Stomach smooth muscle (tissue), 2 donors: ENCODE measurements at regions not wholly inside any gene's neighbourhood (a gene's known extent, or its start where the extent isn't known, plus 50 kb on each side); places are given as distances from the start of the nearest gene placed in this dataset.
"Not testable (repeated sequence)": the region's sequence is repeated elsewhere in the genome, so short reads cannot be mapped to it uniquely, and the experiment has no call there.

ENCODE experiments used
- H3K27ac ChIP-seq: one replicate; pipeline ENCODE4 v1.7.0; 2013; ENCODE audit warnings: mild to moderate bottlenecking, low read length, inconsistent platforms
- H3K27me3 ChIP-seq, 2 donors: one replicate each; pipeline ENCODE4 v1.7.0; 2013; ENCODE audit warnings: low read length in 2 of 2; ENCODE audit not compliant: insufficient read depth in 2 of 2, control insufficient read depth in 1 of 2
- H3K36me3 ChIP-seq, 2 donors: one replicate each; pipeline ENCODE4 v1.7.0; 2013; ENCODE audit warnings: low read length in 2 of 2; ENCODE audit not compliant: control insufficient read depth in 2 of 2, insufficient read depth in 2 of 2
- H3K4me1 ChIP-seq: one replicate; pipeline ENCODE4 v1.7.0; 2013; ENCODE audit warnings: low read length; ENCODE audit not compliant: control insufficient read depth, insufficient read depth
- H3K4me3 ChIP-seq, 2 donors: one replicate each; pipeline ENCODE4 v1.7.0; 2013; ENCODE audit warnings: low read length in 2 of 2
- H3K9ac ChIP-seq, 2 donors: one replicate each; pipeline ENCODE4 v1.7.0; 2013; ENCODE audit warnings: low read length in 2 of 2, mild to moderate bottlenecking in 1 of 2
- H3K9me3 ChIP-seq, 2 donors: one replicate each; pipeline ENCODE4 v1.7.0; 2013; ENCODE audit warnings: low read length in 2 of 2; ENCODE audit not compliant: control insufficient read depth in 2 of 2
- donor health status: healthy.
- donor health status: Pancreatic carcinoma.

DNA sequence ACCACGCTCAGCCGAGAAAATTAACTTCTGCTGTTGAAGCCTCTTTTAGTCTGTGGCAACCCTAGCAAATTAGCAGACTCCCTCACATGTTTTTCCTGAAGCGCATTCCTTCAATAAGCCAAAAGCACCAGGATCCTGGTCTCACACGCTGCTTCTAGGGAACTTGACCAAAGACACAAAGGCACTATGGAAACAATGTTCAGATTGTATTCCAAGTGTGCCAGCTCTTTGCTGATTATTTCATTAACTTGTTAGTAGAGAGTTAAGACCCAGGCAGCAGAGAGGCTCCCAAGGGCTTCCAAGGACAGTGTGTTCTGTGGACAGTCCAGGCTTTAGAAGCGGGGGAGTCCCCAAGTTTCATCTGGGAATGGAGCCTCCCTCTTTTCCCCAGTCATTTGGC is 94.4 kb upstream of the BASP1 start:
- Histone ChIP-seq H3K27ac (no peak overlapping the region), H3K9ac (no peak overlapping the region), H3K4me1 (no peaks in the 10 kb centered on the region), H3K4me3 (no peak overlapping the region), H3K36me3 (no peaks in the 10 kb centered on the region), H3K27me3 (no peaks in the 10 kb centered on the region), H3K9me3 (no peaks in the 10 kb centered on the region)

DNA sequence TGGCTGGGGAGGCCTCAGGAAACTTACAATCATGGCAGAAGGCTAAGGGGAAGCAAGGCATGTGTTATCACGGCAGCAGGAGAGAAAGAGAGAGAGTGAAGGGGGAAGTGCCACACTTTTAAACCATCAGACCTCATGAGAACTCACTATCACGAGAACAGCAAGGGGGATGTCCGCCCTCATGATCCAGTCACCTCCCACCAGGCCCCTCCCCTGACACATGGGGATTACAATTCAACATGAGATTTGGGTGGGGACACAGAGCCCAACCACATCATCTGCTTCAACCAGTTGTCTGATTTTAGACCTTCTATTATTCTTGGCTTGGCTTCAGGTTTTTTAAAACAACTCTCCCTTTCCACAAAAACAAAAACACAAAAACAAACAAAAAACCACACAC is 93.7 kb upstream of the BASP1 start:
- H3K4me1 ChIP-seq, H3K36me3 ChIP-seq, H3K27ac ChIP-seq, H3K4me3 ChIP-seq, H3K9me3 ChIP-seq, H3K27me3 ChIP-seq, H3K9ac ChIP-seq: not testable (repeated sequence)

DNA sequence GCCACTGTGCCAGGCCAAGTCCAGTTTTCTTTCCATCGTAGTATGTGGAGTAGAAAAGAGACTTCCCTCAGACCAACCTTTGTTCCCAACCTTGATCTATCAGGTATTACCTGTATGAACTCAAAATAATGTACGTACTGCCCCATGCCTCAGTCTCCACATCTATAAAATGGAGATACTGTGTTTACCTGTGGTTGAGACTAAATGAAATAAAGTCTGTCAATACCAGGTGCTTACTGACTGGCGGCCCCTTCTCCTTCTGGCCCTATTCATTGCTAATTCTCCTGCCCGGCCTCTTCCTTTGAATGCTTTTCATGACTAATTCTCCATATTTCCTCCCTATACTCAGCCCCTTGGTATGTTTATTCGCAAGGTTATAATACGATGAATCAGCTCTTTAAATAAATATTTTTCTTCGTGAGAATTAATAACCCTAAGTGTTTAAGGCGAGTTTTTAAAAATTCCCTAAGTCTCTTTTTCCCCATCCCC is 89.6 kb upstream of the BASP1 start:
- Histone ChIP-seq H3K9me3 (no peaks in the 10 kb centered on the region), H3K27me3 (no peaks in the 10 kb centered on the region), H3K4me1 (no peaks in the 10 kb centered on the region), H3K27ac (no peak overlapping the region), H3K36me3 (no peaks in the 10 kb centered on the region), H3K9ac (no peak overlapping the region), H3K4me3 (no peak overlapping the region)

DNA sequence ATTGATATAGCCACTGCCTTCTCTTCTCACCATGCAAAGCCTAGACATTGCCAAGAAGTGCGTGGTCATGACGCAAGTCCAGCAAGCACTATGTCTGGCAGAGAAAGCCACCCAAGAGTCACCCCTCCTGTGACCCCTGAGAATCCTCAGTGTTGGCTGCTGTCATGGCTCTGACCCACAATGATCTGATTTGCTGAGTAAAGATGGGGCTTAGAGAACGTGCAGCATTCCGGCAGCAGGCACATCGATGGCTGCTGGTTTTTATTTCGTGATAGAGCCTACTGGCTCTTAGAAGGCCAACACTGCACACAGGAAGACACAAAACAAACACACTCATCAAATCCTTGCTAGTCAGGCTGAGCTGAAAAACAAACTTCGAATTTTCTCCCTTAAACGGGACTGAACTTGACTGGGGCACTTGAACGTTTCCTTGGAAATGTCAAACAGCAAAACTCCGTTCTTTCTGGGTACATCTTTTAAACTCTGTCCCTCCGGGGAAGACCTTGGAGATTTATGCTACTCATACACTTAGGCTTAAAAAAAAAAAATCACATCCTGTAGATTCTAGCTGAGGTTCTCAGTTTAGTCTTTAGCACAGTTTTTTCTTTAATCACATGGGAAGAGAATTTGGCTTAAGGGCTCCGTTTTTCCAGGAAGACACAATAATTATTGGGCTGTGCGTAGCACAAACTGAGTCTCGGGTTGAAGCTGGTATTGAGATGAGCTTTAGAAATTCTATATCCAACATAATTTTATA is 88.2 kb upstream of the BASP1 start:
- Histone ChIP-seq H3K4me3 (no peak overlapping the region), H3K4me1 (no peaks in the 10 kb centered on the region), H3K9me3 (no peaks in the 10 kb centered on the region), H3K9ac (no peak overlapping the region), H3K36me3 (no peaks in the 10 kb centered on the region), H3K27me3 (no peaks in the 10 kb centered on the region), H3K27ac (no peak overlapping the region)

DNA sequence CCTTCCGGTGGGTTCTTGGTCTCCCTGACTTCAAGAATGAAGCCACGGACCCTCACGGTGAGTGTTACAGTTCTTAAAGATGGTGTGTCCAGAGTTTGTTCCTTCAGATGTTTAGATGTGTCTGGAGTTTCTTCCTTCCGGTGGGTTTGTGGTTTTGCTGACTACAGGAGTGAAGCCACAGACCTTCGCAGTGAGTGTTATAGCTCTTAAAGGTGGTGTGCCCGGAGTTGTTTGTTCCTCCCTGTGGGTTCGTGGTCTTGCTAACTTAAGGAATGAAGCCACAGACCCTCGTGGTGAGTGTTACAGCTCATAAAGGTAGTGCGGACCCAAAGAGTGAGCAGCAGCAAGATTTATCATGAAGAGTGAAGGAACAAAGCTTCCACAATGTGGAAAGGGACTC is 87.1 kb upstream of the BASP1 start:
- not testable (repeated sequence) for H3K4me3 ChIP-seq, H3K27ac ChIP-seq, H3K9ac ChIP-seq, H3K4me1 ChIP-seq, H3K9me3 ChIP-seq, H3K36me3 ChIP-seq, H3K27me3 ChIP-seq

DNA sequence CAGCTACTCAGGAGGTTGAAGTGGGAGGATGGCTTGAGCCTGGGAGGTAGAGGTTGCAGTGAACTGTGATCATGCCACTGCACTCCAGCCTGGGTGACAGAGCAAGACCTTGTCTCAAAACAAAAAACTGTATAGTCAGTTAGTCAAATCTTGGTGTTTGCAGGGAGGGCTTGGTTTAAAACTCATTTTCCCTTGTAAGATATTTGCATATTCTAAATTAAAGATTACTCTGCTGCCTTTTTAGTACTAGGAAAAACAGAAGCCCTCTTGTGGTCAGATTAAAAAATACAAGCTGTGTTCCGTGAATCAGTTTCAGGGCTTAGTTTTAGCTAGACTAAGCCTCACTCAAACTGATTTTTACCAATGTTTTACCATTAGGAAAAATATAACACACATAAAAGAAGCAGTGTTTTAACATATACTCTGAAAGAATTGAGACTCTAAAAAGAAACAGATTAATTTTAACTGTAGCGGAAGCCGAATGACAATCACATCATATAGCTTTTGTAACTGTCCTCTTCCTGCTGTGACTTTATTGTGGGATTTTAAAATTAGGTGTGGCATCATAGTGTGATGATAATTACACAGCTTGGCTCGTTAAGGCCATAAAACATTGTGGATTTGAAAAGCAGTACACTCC is 84.9 kb upstream of the BASP1 start:
- Histone ChIP-seq H3K27ac (no peak overlapping the region), H3K4me3 (no peak overlapping the region), H3K9ac (no peak overlapping the region), H3K27me3 (no peaks in the 10 kb centered on the region), H3K9me3 (no peaks in the 10 kb centered on the region), H3K4me1 (no peaks in the 10 kb centered on the region), H3K36me3 (no peaks in the 10 kb centered on the region)

DNA sequence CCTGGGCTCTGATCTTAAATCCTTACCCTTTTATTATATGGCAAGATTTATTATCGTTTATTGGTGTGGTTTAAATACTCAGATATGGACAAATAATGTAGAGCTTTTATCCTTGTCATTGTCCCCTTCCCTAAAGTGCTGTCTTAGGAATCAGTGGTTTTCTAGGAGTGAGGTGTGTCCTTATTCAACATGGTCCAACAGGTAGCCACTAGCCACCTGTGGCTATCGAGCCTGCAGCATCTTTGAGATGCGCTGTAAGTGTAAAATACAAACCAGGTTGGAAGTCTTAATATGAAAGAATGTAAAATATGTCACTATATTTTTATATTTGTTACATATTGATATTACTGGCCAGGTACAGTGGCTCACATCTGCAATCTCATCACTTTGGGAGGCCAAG is 82.4 kb upstream of the BASP1 start:
- Histone ChIP-seq H3K4me3 (no peak overlapping the region), H3K9me3 (no peaks in the 10 kb centered on the region), H3K27ac (no peak overlapping the region), H3K27me3 (no peaks in the 10 kb centered on the region), H3K9ac (no peak overlapping the region), H3K4me1 (no peaks in the 10 kb centered on the region), H3K36me3 (no peaks in the 10 kb centered on the region)

DNA sequence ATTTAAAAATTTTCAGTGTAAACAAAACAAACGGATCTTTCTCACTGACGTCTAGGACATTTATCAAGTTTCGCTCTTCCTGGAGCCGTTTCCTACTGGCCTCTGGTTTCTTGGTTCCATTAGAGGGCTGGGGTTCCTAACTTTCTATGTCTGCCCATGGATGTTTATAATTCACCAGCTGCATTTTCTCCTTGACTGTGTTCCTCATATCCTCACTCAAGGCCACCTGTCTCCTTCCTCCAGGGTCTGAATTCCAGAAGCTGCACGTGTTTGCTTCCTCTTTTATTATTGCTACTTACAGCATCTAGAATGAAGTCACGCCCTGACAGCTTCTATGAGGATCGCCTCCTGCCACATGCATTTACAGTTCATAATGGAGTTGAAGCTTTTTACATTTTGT is 74.1 kb upstream of the BASP1 start:
- Histone ChIP-seq H3K27me3 (no peaks in the 10 kb centered on the region), H3K9me3 (no peaks in the 10 kb centered on the region), H3K36me3 (no peaks in the 10 kb centered on the region), H3K27ac (no peak overlapping the region), H3K4me3 (no peak overlapping the region), H3K9ac (no peak overlapping the region), H3K4me1 (no peaks in the 10 kb centered on the region)

DNA sequence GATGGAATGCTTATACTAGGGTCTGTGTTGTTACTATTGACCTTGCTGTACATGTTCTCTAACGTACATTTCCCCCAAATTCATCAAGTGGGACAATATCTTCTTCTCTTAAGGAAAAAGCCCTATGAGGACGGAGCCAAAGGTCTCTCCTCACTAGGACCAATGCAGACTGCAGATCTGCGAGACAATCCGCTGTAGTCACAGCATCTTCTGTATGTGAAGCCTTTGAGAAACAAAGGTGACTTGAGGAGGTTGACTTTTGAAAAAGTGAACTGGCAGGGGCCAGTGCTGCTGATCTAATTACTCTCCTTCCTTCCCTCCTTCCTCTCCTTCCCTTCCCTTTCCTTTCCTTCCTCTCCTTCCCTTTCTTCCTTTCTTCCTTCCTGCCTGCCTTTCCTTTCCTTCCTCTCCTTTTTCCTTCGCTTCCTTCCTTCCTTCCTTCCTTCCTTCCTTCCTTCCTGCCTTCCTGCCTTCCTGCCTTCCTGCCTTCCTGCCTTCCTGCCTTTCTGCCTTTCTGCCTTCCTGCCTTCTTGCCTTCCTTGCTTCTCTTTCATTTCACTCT is 71.1 kb upstream of the BASP1 start:
- Histone ChIP-seq H3K27ac (no peak overlapping the region), H3K4me3 (no peak overlapping the region), H3K4me1 (no peaks in the 10 kb centered on the region), H3K27me3 (no peaks in the 10 kb centered on the region), H3K9me3 (no peaks in the 10 kb centered on the region), H3K9ac (no peak overlapping the region), H3K36me3 (no peaks in the 10 kb centered on the region)

DNA sequence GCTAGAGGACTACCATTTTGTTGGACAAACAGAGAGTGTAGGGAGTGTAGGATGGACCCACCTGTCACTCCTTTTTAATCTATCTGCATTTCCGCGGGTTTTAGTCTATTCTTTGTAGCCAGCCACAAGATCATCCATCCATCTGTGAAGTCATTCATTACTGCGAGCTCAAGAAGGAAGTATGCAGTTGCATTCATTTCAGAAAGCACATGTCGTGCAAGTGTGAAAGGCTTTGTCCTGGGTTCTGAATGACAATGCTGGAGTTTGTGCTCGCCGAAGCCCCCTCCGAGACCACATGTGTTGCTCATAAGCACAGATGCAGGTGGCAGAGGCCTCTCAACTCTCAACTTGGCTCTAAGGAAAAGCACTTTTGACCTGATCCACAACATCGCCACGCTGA is 70.3 kb upstream of the BASP1 start:
- Histone ChIP-seq H3K9me3 (no peaks in the 10 kb centered on the region), H3K4me1 (no peaks in the 10 kb centered on the region), H3K27me3 (no peaks in the 10 kb centered on the region), H3K27ac (no peak overlapping the region), H3K4me3 (no peak overlapping the region), H3K36me3 (no peaks in the 10 kb centered on the region), H3K9ac (no peak overlapping the region)

DNA sequence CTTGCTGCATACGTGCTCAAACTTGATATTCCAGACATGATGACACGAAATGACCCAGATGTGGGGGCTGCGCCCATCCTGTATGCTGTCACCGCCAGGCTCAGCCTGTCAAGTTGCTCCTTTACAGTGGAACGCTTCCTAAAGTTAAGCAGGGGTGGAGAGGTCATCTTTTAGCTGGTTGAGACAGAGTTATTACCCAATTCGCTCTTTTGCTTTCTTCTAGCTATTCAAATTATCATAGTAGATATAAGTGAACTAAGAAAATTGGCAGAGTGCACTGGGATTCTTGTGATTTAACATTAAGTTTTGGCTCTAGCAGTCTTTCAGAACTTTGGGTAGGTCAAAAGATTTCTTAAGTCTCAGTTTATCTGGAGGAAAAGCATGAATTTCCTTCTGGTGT is 69.8 kb upstream of the BASP1 start:
- Histone ChIP-seq H3K4me1 (no peaks in the 10 kb centered on the region), H3K9ac (no peak overlapping the region), H3K36me3 (no peaks in the 10 kb centered on the region), H3K4me3 (no peak overlapping the region), H3K9me3 (no peaks in the 10 kb centered on the region), H3K27ac (no peak overlapping the region), H3K27me3 (no peaks in the 10 kb centered on the region)
